Tibial nerve (tissue), 4 donors: ENCODE measurements at regions not wholly inside any gene's neighbourhood (a gene's known extent, or its start where the extent isn't known, plus 50 kb on each side); places are given as distances from the start of the nearest gene placed in this dataset.

Source experiments
- DNase-seq, 2 donors: peaks; one replicate each; pipeline ENCODE4 v3.0.0-alpha.2; 2019; ENCODE audit warnings: low spot score in 2 of 2
- H3K27ac ChIP-seq, 4 donors: fragments of 200-600 bp; sonication (generic) in 3 of 4; one replicate each; pipeline ENCODE4 v1.5.1; 2017 to 2019; ENCODE audit warnings: mild to moderate bottlenecking in 1 of 4
- H3K27me3 ChIP-seq, 2 donors: fragments of 200-600 bp; sonication (generic) in 1 of 2; one replicate each; pipeline versions ENCODE4 v1.5.1 to v1.6.0; 2017 to 2019
- H3K36me3 ChIP-seq, 3 donors: fragments of 200-600 bp; sonication (generic); one replicate each; pipeline ENCODE4 v1.5.1; 2018 to 2019
- H3K4me1 ChIP-seq, 4 donors: fragments of 200-600 bp; sonication (generic) in 3 of 4; one replicate each; pipeline ENCODE4 v1.5.1; 2017 to 2019
- H3K4me3 ChIP-seq, 4 donors: fragments of 200-600 bp; sonication (generic) in 3 of 4; one replicate each; pipeline ENCODE4 v1.5.1; 2017 to 2019; ENCODE audit warnings: mild to moderate bottlenecking in 1 of 4, moderate library complexity in 1 of 4
- H3K9me3 ChIP-seq, 4 donors: fragments of 200-600 bp; sonication (generic) in 3 of 4; one replicate each; pipeline ENCODE4 v1.5.1; 2017 to 2019
- CTCF ChIP-seq, 5 experiments: fragments of 200-600 bp in 3 of 5; fragments of 450-650 bp in 2 of 5; sonication (generic) in 3 of 5; IDR thresholded peaks; one replicate each; pipeline ENCODE4 v1.5.1; 2016 to 2019; ENCODE audit warnings: antibody characterized with exemption in 5 of 5, mild to moderate bottlenecking in 3 of 5, moderate library complexity in 2 of 5
- EP300 ChIP-seq, 2 donors: sonication (generic); formaldehyde crosslinking; IDR thresholded peaks; one replicate each; pipeline ENCODE4 v1.6.1; 2017; ENCODE audit warnings: antibody characterized with exemption in 2 of 2, mild to moderate bottlenecking in 1 of 2
- POLR2A ChIP-seq, 2 donors: fragments of 450-650 bp; IDR thresholded peaks; one replicate each; pipeline ENCODE4 v1.6.1; 2017; ENCODE audit warnings: antibody characterized with exemption in 2 of 2, mild to moderate bottlenecking in 2 of 2, moderate library complexity in 2 of 2
- WGBS, 2 donors: methylation state at CpG; one replicate each; pipeline ENCODE4 v1.1.5; 2018; 5-methylcytosine and 5-hydroxymethylcytosine counted together

- DNase-seq: no peak
- TF ChIP-seq EP300 (IDR thresholded peaks at IDR 0.05) (no peak), CTCF (IDR thresholded peaks at IDR 0.05) (no peak), POLR2A (IDR thresholded peaks at IDR 0.05) (no peak)
- H3K9me3 ChIP-seq: no peaks in the 10 kb centered on the region
- 55 to 59% methylated on average over 6 of the region's 6 CpGs for WGBS, 2 donors
- H3K36me3 ChIP-seq: no peaks in the 10 kb centered on the region
- H3K27me3 ChIP-seq: no peaks in the 10 kb centered on the region
- H3K27ac ChIP-seq: no peak overlapping the region
- H3K4me1 ChIP-seq: no peaks in the 10 kb centered on the region
- H3K4me3 ChIP-seq: no peak overlapping the region
Observed at GRCh38 chr18:73007195-73007914, 139.6 kb upstream of the NETO1 start.

- Histone ChIP-seq H3K36me3 (no peaks in the 10 kb centered on the region), H3K27ac (no peak overlapping the region), H3K4me1 (no peaks in the 10 kb centered on the region), H3K4me3 (no peak overlapping the region), H3K9me3 (no peaks in the 10 kb centered on the region), H3K27me3 (no peaks in the 10 kb centered on the region)
- whole genome bisulfite sequencing, 2 donors: 61 to 73% methylated on average over 3 of the region's 3 CpGs
- no peak for TF ChIP-seq EP300 (IDR thresholded peaks at IDR 0.05)
- no peak for TF ChIP-seq POLR2A (IDR thresholded peaks at IDR 0.05)
- TF ChIP-seq CTCF (IDR thresholded peaks at IDR 0.05): no peak
- no peak for DNase-seq
Observed at GRCh38 chr18:73006331-73006730, 138.5 kb upstream of the NETO1 start.

GRCh38 chr18:73004260-73004659 is 136.5 kb upstream of the NETO1 start:
- H3K4me3 ChIP-seq: no peak overlapping the region

GRCh38 chr18:72999971-73000607 is 132.3 kb upstream of the NETO1 start:
- no peak for DNase-seq
- Histone ChIP-seq H3K9me3 (no peaks in the 10 kb centered on the region), H3K27ac (no peak overlapping the region), H3K4me3 (no peak overlapping the region), H3K4me1 (no peaks in the 10 kb centered on the region), H3K27me3 (no peaks in the 10 kb centered on the region), H3K36me3 (no peaks in the 10 kb centered on the region)
- TF ChIP-seq EP300 (IDR thresholded peaks at IDR 0.05) (no peak), CTCF (IDR thresholded peaks at IDR 0.05) (no peak), POLR2A (IDR thresholded peaks at IDR 0.05) (no peak)

More at GRCh38 chr18:73004260-73004659, 136.5 kb upstream of the NETO1 start:
- Histone ChIP-seq H3K36me3 (no peaks in the 10 kb centered on the region), H3K27me3 (no peaks in the 10 kb centered on the region), H3K9me3 (no peaks in the 10 kb centered on the region), H3K27ac (no peak overlapping the region), H3K4me1 (no peaks in the 10 kb centered on the region)
- WGBS, 2 donors: 87 to 88% methylated on average over 2 of the region's 2 CpGs
- no peak for DNase-seq
- TF ChIP-seq POLR2A (IDR thresholded peaks at IDR 0.05) (no peak), CTCF (IDR thresholded peaks at IDR 0.05) (no peak), EP300 (IDR thresholded peaks at IDR 0.05) (no peak)

- H3K27ac ChIP-seq: no peak overlapping the region
- H3K9me3 ChIP-seq: no peaks in the 10 kb centered on the region
- WGBS, 2 donors: 86 to 87% methylated on average over 6 of the region's 6 CpGs
- no peaks in the 10 kb centered on the region for H3K4me1 ChIP-seq
- TF ChIP-seq POLR2A (IDR thresholded peaks at IDR 0.05): no peak
- TF ChIP-seq CTCF (IDR thresholded peaks at IDR 0.05): no peak
- no peak for TF ChIP-seq EP300 (IDR thresholded peaks at IDR 0.05)
- H3K4me3 ChIP-seq: no peak overlapping the region
- no peaks in the 10 kb centered on the region for H3K36me3 ChIP-seq
- no peaks in the 10 kb centered on the region for H3K27me3 ChIP-seq
- DNase-seq: no peak
Observed at GRCh38 chr18:72995558-72995957, 127.8 kb upstream of the NETO1 start.
